ENCODE measurements at regions not wholly inside any gene's neighbourhood (a gene's known extent, or its start where the extent isn't known, plus 50 kb on each side); places are given as distances from the start of the nearest gene placed in this dataset.

GRCh38 chr7:136293272-136293671 lies 316.1 kb upstream of the MTPN start (continued):
- TF ChIP-seq CHD7 (IDR thresholded peaks at IDR 0.05; ENCODE audit: insufficient replicate concordance, low read length) (no peak), PHF8 (conservative IDR thresholded peaks at IDR 0.05; ENCODE audit: low read depth, low read length) (no peak), CTBP2 (IDR thresholded peaks at IDR 0.05; ENCODE audit: borderline replicate concordance, insufficient read depth, insufficient read length, low read length) (no peak), KDM4A (IDR thresholded peaks at IDR 0.05; ENCODE audit: low read depth, low read length, severe bottlenecking) (no peak), KDM1A (IDR thresholded peaks at IDR 0.05; ENCODE audit: borderline replicate concordance, low read length) (no peak), EGR1 (IDR thresholded peaks at IDR 0.05; ENCODE audit: borderline replicate concordance, low read depth, low read length) (no peak), SIRT6 (IDR thresholded peaks at IDR 0.05; ENCODE audit: low read length) (no peak), CREB1 (IDR thresholded peaks at IDR 0.05) (no peak), CEBPB (IDR thresholded peaks at IDR 0.05; ENCODE audit: low read depth, low read length) (no peak)
